Transverse colon (tissue), 3 donors: ENCODE measurements at regions not wholly inside any gene's neighbourhood (a gene's known extent, or its start where the extent isn't known, plus 50 kb on each side); places are given as distances from the start of the nearest gene placed in this dataset.

Experiments used
- EP300 ChIP-seq: sonication (generic); formaldehyde crosslinking; IDR thresholded peaks from one replicate; pipeline ENCODE4 v1.6.1; 2017; ENCODE audit warnings: antibody characterized with exemption, low read depth
- POLR2A ChIP-seq: fragments of 450-650 bp; IDR thresholded peaks from one replicate; pipeline ENCODE4 v1.6.1; 2016; ENCODE audit warnings: antibody characterized with exemption, mild to moderate bottlenecking, moderate library complexity
- TF ChIP-seq, protein P1 (sequence below), 5 experiments: fragments of 200-600 bp in 3 of 5; fragments of 450-650 bp in 2 of 5; sonication (generic) in 3 of 5; IDR thresholded peaks; 1 replicate in 2 of 5; 2 replicates in 3 of 5; pipeline ENCODE4 v1.5.1; 2016 to 2017; ENCODE audit warnings: antibody characterized with exemption in 5 of 5, inconsistent platforms in 3 of 5, mild to moderate bottlenecking in 2 of 5, moderate library complexity in 1 of 5

DNA sequence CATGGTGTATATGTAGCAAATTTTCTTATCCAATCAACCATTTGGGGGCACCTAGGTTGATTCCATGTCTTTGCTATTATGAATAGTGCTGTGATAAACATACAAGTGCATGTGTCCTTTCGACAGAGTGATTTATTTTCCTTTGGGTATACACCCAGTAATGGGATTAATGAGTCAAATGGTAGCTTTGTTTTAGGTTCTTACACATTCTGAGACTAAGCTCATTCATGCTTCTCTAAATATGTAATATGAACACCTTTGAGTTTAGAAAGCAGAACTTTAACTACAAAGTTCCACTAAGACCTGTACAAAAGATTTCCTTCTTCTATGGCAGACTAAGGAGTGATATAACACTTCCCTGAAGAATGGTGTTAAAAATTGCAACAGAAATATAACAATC lies 627.0 kb downstream of the KCNA4 start:
- TF ChIP-seq, protein P1, sequence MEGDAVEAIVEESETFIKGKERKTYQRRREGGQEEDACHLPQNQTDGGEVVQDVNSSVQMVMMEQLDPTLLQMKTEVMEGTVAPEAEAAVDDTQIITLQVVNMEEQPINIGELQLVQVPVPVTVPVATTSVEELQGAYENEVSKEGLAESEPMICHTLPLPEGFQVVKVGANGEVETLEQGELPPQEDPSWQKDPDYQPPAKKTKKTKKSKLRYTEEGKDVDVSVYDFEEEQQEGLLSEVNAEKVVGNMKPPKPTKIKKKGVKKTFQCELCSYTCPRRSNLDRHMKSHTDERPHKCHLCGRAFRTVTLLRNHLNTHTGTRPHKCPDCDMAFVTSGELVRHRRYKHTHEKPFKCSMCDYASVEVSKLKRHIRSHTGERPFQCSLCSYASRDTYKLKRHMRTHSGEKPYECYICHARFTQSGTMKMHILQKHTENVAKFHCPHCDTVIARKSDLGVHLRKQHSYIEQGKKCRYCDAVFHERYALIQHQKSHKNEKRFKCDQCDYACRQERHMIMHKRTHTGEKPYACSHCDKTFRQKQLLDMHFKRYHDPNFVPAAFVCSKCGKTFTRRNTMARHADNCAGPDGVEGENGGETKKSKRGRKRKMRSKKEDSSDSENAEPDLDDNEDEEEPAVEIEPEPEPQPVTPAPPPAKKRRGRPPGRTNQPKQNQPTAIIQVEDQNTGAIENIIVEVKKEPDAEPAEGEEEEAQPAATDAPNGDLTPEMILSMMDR (IDR thresholded peaks at IDR 0.05) = no peak
- TF ChIP-seq POLR2A (no peak), EP300 (no peak)
